Heart left ventricle (tissue), 13 donors: ENCODE measurements at regions not wholly inside any gene's neighbourhood (a gene's known extent, or its start where the extent isn't known, plus 50 kb on each side); places are given as distances from the start of the nearest gene placed in this dataset.

Experiments
- CTCF ChIP-seq, 12 donors: fragments of 200-600 bp; sonication (generic) in 4 of 12; IDR thresholded peaks; one replicate each; pipeline versions ENCODE4 v1.5.0 to v1.8.0; 2018 to 2022; ENCODE audit warnings: antibody characterized with exemption in 12 of 12, mild to moderate bottlenecking in 5 of 12
- POLR2A ChIP-seq, 2 donors: fragments of 450-650 bp; IDR thresholded peaks; one replicate each; pipeline ENCODE4 v1.6.1; 2017; ENCODE audit warnings: antibody characterized with exemption in 2 of 2, mild to moderate bottlenecking in 2 of 2, moderate library complexity in 2 of 2
- donor health status: ischemic (EF 13 %, LVEDD 7.1; RV severe dilation, severe dysfunction).
- donor health status: DM: no; HTN: yes; CAD: no.
- donor health status: DM: no; HTN: no; CAD: no.
- donor health status: ischemic (EF 25% LVEDD 6.9; RV normal size, moderate dysfunction).
- donor health status: ischemic (EF 25% LVEDD 5.7; RV mildly dilated, moderate dysfunction).
- donor health status: ischemic (EF 35%, LVEDD 5.7; RV mildly dilated, moderate dysfunction).
- donor health status: nonischemic (EF 11% LVEDD 7.7; RV severe dilation, severe dysfunction).
- donor health status: DM: yes; HTN: yes; CAD: no.
- donor health status: PGD.
- donor health status: ischemic (EF 29% LVEDD 5.4; RV normal size, mild dysfunction).
- donor health status: nonischemic (EF 23%, LVEDD 6.1; RV moderate dilation, normal function).

- TF ChIP-seq CTCF (IDR thresholded peaks at IDR 0.05) (no peak), POLR2A (IDR thresholded peaks at IDR 0.05) (no peak)
These were observed 306.8 kb upstream of the FMN2 start for GRCh38 chr1:239784896-239785295.
